ENCODE measurements at regions not wholly inside any gene's neighbourhood (a gene's known extent, or its start where the extent isn't known, plus 50 kb on each side); places are given as distances from the start of the nearest gene placed in this dataset.

DNA sequence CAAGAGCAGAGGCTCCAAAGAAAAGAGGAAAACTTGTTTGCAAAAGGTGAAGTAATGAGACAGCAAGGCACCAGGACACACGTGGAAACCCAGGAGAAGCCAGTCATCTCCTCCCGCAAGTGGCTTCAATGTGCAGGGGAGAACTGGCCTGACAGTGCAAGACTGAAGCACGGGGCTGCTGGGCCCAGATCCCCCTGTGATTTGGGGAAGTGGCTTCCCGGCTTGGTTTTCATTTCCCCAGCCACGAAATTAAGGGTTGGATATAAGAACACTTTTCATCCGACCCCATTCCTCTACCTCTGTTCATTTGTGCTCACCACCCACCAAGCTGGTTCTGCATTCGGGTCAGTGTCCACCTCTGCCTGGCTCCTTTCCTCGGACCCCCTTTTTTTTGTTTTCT is 306.4 kb downstream of the FGFR2 start:
- no peak for FAIRE-seq
- WGBS, 2 donors: 49 to 67% methylated on average over 8 of the region's 8 CpGs

GRCh38 chr10:121292321-121292720 is 305.9 kb downstream of the FGFR2 start:
- H3K4me1 ChIP-seq: no peaks in the 10 kb centered on the region
- TF ChIP-seq CTCF (IDR thresholded peaks at IDR 0.05): no peak
- intact Hi-C loops (cut with DNase I): no loop called here
- H3K27me3 ChIP-seq: no peaks in the 10 kb centered on the region
- H3K36me3 ChIP-seq: no peaks in the 10 kb centered on the region
- H3K9me3 ChIP-seq: no peaks in the 10 kb centered on the region
- no peak overlapping the region for H3K4me3 ChIP-seq
- DNase-seq (no peak), ATAC-seq (no peak), FAIRE-seq (no peak)
- WGBS, 2 donors: 55 to 66% methylated on average over 9 of the region's 9 CpGs
- H3K27ac ChIP-seq: no peak overlapping the region

More for the DNA sequence above, 306.4 kb downstream of the FGFR2 start:
- H3K27me3 ChIP-seq: no peaks in the 10 kb centered on the region
- TF ChIP-seq CTCF (IDR thresholded peaks at IDR 0.05): no peak
- no peaks in the 10 kb centered on the region for H3K36me3 ChIP-seq
- DNase-seq (no peak), ATAC-seq (no peak)
- no peaks in the 10 kb centered on the region for H3K9me3 ChIP-seq
- no peak overlapping the region for H3K4me3 ChIP-seq
- H3K27ac ChIP-seq: no peak overlapping the region
- no peaks in the 10 kb centered on the region for H3K4me1 ChIP-seq
- intact Hi-C loops (cut with DNase I): no loop called here

GRCh38 chr10:121293110-121293509 is 305.1 kb downstream of the FGFR2 start:
- no peak for DNase-seq
- no peak for TF ChIP-seq CTCF (IDR thresholded peaks at IDR 0.05)
- no peaks in the 10 kb centered on the region for H3K9me3 ChIP-seq
- 43 to 47% methylated on average over 9 of the region's 9 CpGs for WGBS, 2 donors
- no peak overlapping the region for H3K4me3 ChIP-seq
- no peaks in the 10 kb centered on the region for H3K27me3 ChIP-seq
- no peak for ATAC-seq
- intact Hi-C loops (cut with DNase I): no loop called here
- H3K4me1 ChIP-seq: no peaks in the 10 kb centered on the region
- no peak for FAIRE-seq
- no peak overlapping the region for H3K27ac ChIP-seq
- H3K36me3 ChIP-seq: no peaks in the 10 kb centered on the region

GRCh38 chr10:121294630-121295029 is 303.6 kb downstream of the FGFR2 start:
- FAIRE-seq (no peak), DNase-seq (no peak), ATAC-seq (no peak)
- H3K4me3 ChIP-seq: no peak overlapping the region
- no peaks in the 10 kb centered on the region for H3K36me3 ChIP-seq
- H3K27me3 ChIP-seq: no peaks in the 10 kb centered on the region
- 47 to 76% methylated on average over 3 of the region's 3 CpGs for WGBS, 2 donors
- intact Hi-C loops (cut with DNase I): no loop called here
- no peaks in the 10 kb centered on the region for H3K4me1 ChIP-seq
- no peak for TF ChIP-seq CTCF (IDR thresholded peaks at IDR 0.05)
- H3K9me3 ChIP-seq: no peaks in the 10 kb centered on the region
- H3K27ac ChIP-seq: no peak overlapping the region

DNA sequence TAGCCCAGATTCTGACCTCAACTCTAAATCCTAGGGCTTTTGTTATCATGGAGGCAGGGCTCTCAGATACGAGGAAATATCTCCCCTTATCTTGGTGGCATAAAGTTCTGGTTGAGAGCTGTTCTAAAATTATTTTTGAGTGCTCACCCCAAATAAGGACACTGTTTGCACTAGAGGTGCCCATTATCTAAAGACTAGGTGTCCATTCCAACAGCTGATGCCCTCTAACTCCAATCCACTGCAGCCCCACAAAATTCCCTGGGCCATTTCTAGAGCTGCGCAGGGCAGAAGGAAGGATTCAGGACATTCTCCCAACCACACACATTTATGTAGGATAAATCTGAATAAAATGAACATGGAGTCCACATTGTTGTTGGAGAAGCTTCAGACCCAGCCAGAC is 301.9 kb downstream of the FGFR2 start:
- DNase-seq (no peak), FAIRE-seq (no peak), ATAC-seq (no peak)
- H3K27me3 ChIP-seq: no peaks in the 10 kb centered on the region
- no peaks in the 10 kb centered on the region for H3K9me3 ChIP-seq
- H3K36me3 ChIP-seq: no peaks in the 10 kb centered on the region
- TF ChIP-seq CTCF (IDR thresholded peaks at IDR 0.05): no peak
- intact Hi-C loops (cut with DNase I): no loop called here
- H3K4me1 ChIP-seq: no peaks in the 10 kb centered on the region
- 55 to 60% methylated on average over 2 of the region's 2 CpGs for WGBS, 2 donors
- no peak overlapping the region for H3K4me3 ChIP-seq
- H3K27ac ChIP-seq: no peak overlapping the region
